AG04450 (cell line): ENCODE measurements at regions not wholly inside any gene's neighbourhood (a gene's known extent, or its start where the extent isn't known, plus 50 kb on each side); places are given as distances from the start of the nearest gene placed in this dataset.

Source experiments
- CTCF ChIA-PET: fragments of 300-600, 350-600 bp; formaldehyde crosslinking; extraction: SDS; loops from one replicate; lab custom pipeline; 2022; ENCODE audit warnings: antibody characterized with exemption, inconsistent platforms; lab: Charles Lee
- POLR2A ChIA-PET: fragments of 350-600 bp; formaldehyde crosslinking; extraction: SDS; loops from one replicate; lab custom pipeline; 2021; ENCODE audit warnings: antibody characterized with exemption, inconsistent platforms; lab: Yijun Ruan, JAX
- DNase-seq: peaks from one replicate; pipeline ENCODE4 v3.0.0-alpha.2; 2011; ENCODE audit warnings: low read depth, low spot score
- H3K27ac ChIP-seq: one replicate; pipeline ENCODE4 v1.5.1; 2012; ENCODE audit warnings: low read depth, low read length, control low read depth
- H3K27me3 ChIP-seq: one replicate; pipeline ENCODE4 v1.6.0; 2012; ENCODE audit warnings: low read length; ENCODE audit not compliant: control insufficient read depth, insufficient read depth
- H3K4me3 ChIP-seq: 2 replicates; pipeline ENCODE4 v1.5.1; 2011; ENCODE audit warnings: mild to moderate bottlenecking, low read depth, low read length, control low read depth
- H3K9me3 ChIP-seq: 2 replicates; pipeline ENCODE4 v1.5.1; 2012; ENCODE audit warnings: low read length; ENCODE audit not compliant: control insufficient read depth, insufficient read depth
- TF ChIP-seq, protein P1 (sequence below): IDR thresholded peaks from 2 replicates; pipeline ENCODE4 v1.5.1; 2011; ENCODE audit warnings: low read depth, low read length, control low read depth, inconsistent platforms

DNA sequence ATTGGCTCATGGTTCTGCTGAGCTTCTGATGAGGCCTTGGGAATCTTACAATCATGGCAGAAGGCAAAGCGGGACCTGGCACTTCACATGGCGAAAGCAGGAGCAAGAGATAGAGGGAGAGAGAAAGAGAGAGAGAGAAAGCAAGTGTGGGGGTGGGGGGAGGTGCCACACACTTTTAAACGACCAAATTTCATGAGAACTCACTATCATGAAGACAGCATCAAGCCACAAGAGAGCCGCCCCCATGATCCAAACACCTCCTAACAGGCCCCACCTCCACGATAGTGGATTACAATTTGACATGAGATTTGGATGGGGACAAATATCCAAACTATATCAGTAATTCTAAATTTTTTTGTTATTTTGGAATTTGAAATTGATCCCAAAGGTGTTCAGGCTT lies 553.9 kb downstream of the PRR16 start:
- TF ChIP-seq, protein P1, sequence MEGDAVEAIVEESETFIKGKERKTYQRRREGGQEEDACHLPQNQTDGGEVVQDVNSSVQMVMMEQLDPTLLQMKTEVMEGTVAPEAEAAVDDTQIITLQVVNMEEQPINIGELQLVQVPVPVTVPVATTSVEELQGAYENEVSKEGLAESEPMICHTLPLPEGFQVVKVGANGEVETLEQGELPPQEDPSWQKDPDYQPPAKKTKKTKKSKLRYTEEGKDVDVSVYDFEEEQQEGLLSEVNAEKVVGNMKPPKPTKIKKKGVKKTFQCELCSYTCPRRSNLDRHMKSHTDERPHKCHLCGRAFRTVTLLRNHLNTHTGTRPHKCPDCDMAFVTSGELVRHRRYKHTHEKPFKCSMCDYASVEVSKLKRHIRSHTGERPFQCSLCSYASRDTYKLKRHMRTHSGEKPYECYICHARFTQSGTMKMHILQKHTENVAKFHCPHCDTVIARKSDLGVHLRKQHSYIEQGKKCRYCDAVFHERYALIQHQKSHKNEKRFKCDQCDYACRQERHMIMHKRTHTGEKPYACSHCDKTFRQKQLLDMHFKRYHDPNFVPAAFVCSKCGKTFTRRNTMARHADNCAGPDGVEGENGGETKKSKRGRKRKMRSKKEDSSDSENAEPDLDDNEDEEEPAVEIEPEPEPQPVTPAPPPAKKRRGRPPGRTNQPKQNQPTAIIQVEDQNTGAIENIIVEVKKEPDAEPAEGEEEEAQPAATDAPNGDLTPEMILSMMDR = no peak
- DNase-seq = no peak
- ChIA-PET POLR2A (no interaction called here), CTCF (no interaction called here)
- Histone ChIP-seq H3K27ac (no peak overlapping the region), H3K4me3 (no peak overlapping the region), H3K27me3 (no peaks in the 10 kb centered on the region), H3K9me3 (no peaks in the 10 kb centered on the region)

DNA sequence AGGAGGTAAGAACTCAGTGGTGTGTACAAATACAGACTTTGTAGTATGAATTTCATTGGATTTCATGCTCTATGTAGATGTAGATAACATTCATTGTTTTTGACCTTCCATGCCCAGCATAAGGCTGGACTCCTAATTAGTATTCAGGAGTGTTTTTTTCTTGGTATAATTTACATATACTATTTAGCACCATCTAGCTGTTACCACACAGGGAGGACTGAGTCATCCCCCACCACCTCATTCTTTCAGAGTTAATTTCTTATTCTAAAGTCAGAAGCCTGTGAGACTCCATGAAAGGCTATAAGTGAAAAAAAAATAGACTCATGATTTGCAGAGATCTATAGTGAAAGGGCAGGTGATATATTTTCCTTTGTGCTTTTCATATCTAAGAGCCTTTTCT lies 555.0 kb downstream of the PRR16 start:
- Histone ChIP-seq H3K27ac (no peak overlapping the region), H3K27me3 (no peaks in the 10 kb centered on the region), H3K4me3 (no peak overlapping the region), H3K9me3 (no peaks in the 10 kb centered on the region)
- DNase-seq = no peak
- TF ChIP-seq, protein P1 = no peak
- ChIA-PET POLR2A (no interaction called here), CTCF (no interaction called here)

DNA sequence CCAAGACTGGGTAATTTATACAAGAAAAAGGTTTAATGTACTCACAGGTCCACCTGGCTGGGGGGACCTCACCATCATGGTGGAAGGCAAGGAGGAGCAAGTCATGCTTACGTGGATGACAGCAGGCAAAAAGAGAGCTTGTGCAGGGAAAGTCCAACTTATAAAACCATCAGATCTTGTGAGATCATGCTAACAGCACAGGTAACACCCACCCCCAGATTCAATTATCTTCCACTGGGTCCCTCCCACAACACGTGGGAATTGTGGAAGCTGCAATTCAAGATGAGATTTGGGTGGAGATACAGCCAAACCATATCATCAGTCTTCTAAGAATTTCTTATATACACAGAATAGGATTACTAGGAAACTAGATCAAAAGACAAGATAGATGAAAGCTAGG lies 555.6 kb downstream of the PRR16 start:
- ChIA-PET POLR2A (no interaction called here), CTCF (no interaction called here)
- no peak for DNase-seq
- H3K4me3 ChIP-seq = no peak overlapping the region
- H3K9me3 ChIP-seq = no peaks in the 10 kb centered on the region
- no peaks in the 10 kb centered on the region for H3K27me3 ChIP-seq
- H3K27ac ChIP-seq = no peak overlapping the region
- TF ChIP-seq, protein P1 = no peak

DNA sequence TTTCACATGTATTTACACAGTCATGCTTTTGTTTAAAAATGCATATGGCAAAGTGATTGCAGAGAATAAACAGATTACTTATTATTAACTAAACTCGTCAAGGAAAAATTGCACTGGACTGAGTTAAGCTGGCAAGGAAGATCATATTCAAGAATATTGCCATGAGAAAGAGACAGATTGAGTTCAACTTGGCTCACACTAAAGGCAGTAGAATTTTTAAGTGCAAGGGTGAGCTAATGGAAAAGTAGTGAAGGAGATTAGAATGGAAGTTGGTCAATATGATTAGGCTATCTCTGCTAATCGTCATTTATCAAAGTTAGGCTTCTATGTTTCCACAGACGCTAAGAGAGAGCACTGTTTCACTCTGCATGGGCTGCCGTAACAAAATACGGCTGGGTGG lies 557.6 kb downstream of the PRR16 start:
- no peak overlapping the region for H3K27ac ChIP-seq
- H3K4me3 ChIP-seq = no peak overlapping the region
- no peaks in the 10 kb centered on the region for H3K27me3 ChIP-seq
- ChIA-PET POLR2A (no interaction called here), CTCF (no interaction called here)
- TF ChIP-seq, protein P1 = no peak
- DNase-seq = no peak
- H3K9me3 ChIP-seq = no peaks in the 10 kb centered on the region

DNA sequence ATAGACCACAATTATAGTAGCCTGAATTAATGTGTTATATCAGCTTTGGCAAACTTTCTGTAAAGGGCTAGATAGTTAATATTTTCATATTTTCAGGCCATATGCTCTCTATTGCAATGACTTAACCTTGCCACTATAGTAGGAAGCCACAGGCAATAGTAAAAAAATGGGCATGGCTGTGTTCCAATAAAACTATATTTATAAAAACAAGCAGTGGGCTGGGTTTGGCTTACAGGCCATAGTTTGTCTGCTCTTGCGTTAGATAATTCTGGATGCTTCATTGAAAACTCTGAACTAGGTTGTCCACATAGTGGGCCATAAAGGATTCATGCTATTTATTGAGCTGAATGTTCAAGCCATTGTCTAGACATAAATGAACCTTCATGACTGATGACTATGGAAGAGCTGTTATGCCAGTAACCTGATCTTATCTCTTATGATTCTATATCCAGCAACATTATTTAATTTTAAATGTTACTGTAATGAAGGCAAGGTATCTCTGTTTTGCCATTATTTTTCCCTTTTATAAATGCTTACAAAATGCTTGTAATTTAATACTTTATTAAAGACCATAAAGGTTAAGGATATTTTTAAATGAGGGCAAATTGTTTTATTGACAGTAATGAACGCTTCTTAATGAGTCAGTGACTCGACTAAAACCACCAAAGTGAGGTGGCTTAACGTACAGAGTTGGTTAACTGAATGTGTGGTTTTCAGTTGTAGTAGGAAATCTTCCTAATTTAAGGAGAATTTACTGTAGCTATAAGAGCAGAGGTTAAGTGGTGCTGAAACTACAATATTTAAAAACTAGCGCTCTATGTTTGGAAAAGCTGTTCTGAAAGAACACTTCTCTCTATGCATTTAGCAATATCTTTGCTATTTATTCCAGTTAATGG lies 560.6 kb downstream of the PRR16 start:
- Histone ChIP-seq H3K27me3 (no peaks in the 10 kb centered on the region), H3K27ac (no peak overlapping the region), H3K4me3 (no peak overlapping the region), H3K9me3 (no peaks in the 10 kb centered on the region)
- POLR2A ChIA-PET = no interaction called here
- CTCF ChIA-PET = no interaction called here
- TF ChIP-seq, protein P1 = no peak
- no peak for DNase-seq
